ENCODE measurements at regions not wholly inside any gene's neighbourhood (a gene's known extent, or its start where the extent isn't known, plus 50 kb on each side); places are given as distances from the start of the nearest gene placed in this dataset.
A peak's percentile ranks its signal among the peaks of the same experiment; 100 is the strongest.

GRCh38 chr20:56174416-56174815 lies 74.1 kb upstream of the MC3R start:
- H3K27ac ChIP-seq (ENCODE audit: low read depth in 2 of 2, low read length in 2 of 2): no peak overlapping the region
- H3K36me3 ChIP-seq (ENCODE audit: control insufficient read depth in 2 of 3, insufficient read depth in 3 of 3, low read length in 3 of 3): no peaks in the 10 kb centered on the region
- no peaks in the 10 kb centered on the region for H3K4me1 ChIP-seq (ENCODE audit: control insufficient read depth in 2 of 3, insufficient read depth in 2 of 3, low read depth in 1 of 3, low read length in 3 of 3)
- no peak for TF ChIP-seq CTCF (IDR thresholded peaks at IDR 0.05; ENCODE audit: borderline replicate concordance, extremely low read depth, insufficient read depth)
- no peak for FAIRE-seq
- intact Hi-C loops (cut with DNase I): no loop called here
- H3K4me3 ChIP-seq (ENCODE audit: low read length in 3 of 3): no peak overlapping the region
- no peak for DNase-seq
- H3K27me3 ChIP-seq (ENCODE audit: control insufficient read depth, insufficient read depth, low read length): no peaks in the 10 kb centered on the region
- H3K9ac ChIP-seq (ENCODE audit: low read length in 3 of 3): no peak overlapping the region
- H3K9me3 ChIP-seq (ENCODE audit: control insufficient read depth in 2 of 3, insufficient read depth in 1 of 3, low read length in 3 of 3): no peaks in the 10 kb centered on the region

- intact Hi-C loops (cut with DNase I): no loop called here
- no peak overlapping the region for H3K27ac ChIP-seq (ENCODE audit: low read depth in 2 of 2, low read length in 2 of 2)
Observed at GRCh38 chr20:56175884-56176283, 72.6 kb upstream of the MC3R start.

GRCh38 chr20:56178219-56178618 lies 70.3 kb upstream of the MC3R start:
- no peak for FAIRE-seq

More at GRCh38 chr20:56175884-56176283, 72.6 kb upstream of the MC3R start:
- H3K9me3 ChIP-seq (ENCODE audit: control insufficient read depth in 2 of 3, insufficient read depth in 1 of 3, low read length in 3 of 3): no peaks in the 10 kb centered on the region
- H3K27me3 ChIP-seq (ENCODE audit: control insufficient read depth, insufficient read depth, low read length): no peaks in the 10 kb centered on the region
- H3K4me3 ChIP-seq (ENCODE audit: low read length in 3 of 3): no peak overlapping the region
- no peak for FAIRE-seq
- H3K4me1 ChIP-seq (ENCODE audit: control insufficient read depth in 2 of 3, insufficient read depth in 2 of 3, low read depth in 1 of 3, low read length in 3 of 3): no peaks in the 10 kb centered on the region
- TF ChIP-seq CTCF (IDR thresholded peaks at IDR 0.05; ENCODE audit: borderline replicate concordance, extremely low read depth, insufficient read depth): no peak
- no peak for DNase-seq
- no peaks in the 10 kb centered on the region for H3K36me3 ChIP-seq (ENCODE audit: control insufficient read depth in 2 of 3, insufficient read depth in 3 of 3, low read length in 3 of 3)
- H3K9ac ChIP-seq (ENCODE audit: low read length in 3 of 3): no peak overlapping the region

More at GRCh38 chr20:56178219-56178618, 70.3 kb upstream of the MC3R start:
- Histone ChIP-seq H3K36me3 (ENCODE audit: control insufficient read depth in 2 of 3, insufficient read depth in 3 of 3, low read length in 3 of 3) (no peaks in the 10 kb centered on the region), H3K4me3 (ENCODE audit: low read length in 3 of 3) (no peak overlapping the region), H3K27me3 (ENCODE audit: control insufficient read depth, insufficient read depth, low read length) (no peaks in the 10 kb centered on the region), H3K9ac (ENCODE audit: low read length in 3 of 3) (no peak overlapping the region), H3K27ac (ENCODE audit: low read depth in 2 of 2, low read length in 2 of 2) (no peak overlapping the region), H3K4me1 (ENCODE audit: control insufficient read depth in 2 of 3, insufficient read depth in 2 of 3, low read depth in 1 of 3, low read length in 3 of 3) (no peaks in the 10 kb centered on the region), H3K9me3 (ENCODE audit: control insufficient read depth in 2 of 3, insufficient read depth in 1 of 3, low read length in 3 of 3) (no peaks in the 10 kb centered on the region)
- intact Hi-C loops (cut with DNase I): no loop called here
- no peak for TF ChIP-seq CTCF (IDR thresholded peaks at IDR 0.05; ENCODE audit: borderline replicate concordance, extremely low read depth, insufficient read depth)
- peak in 3 of 5 donors; percentile 17 to 47 (median 43) for DNase-seq

Data from kidney (tissue), 13 donors.